Hippocampal formation (tissue), 2 donors: ENCODE measurements at regions not wholly inside any gene's neighbourhood (a gene's known extent, or its start where the extent isn't known, plus 50 kb on each side); places are given as distances from the start of the nearest gene placed in this dataset.
A peak's percentile ranks its signal among the peaks of the same experiment; 100 is the strongest.
"Not testable (repeated sequence)": the region's sequence is repeated elsewhere in the genome, so short reads cannot be mapped to it uniquely, and the experiment has no call there.

ENCODE experiments used
- DNase-seq, 2 donors: peaks; one replicate each; lab custom pipeline; 2025; lab: John Stamatoyannopoulos, UW

GRCh38 chr21:16218682-16219343, 489.0 kb downstream of the USP25 start:
- DNase-seq: no peak

DNA sequence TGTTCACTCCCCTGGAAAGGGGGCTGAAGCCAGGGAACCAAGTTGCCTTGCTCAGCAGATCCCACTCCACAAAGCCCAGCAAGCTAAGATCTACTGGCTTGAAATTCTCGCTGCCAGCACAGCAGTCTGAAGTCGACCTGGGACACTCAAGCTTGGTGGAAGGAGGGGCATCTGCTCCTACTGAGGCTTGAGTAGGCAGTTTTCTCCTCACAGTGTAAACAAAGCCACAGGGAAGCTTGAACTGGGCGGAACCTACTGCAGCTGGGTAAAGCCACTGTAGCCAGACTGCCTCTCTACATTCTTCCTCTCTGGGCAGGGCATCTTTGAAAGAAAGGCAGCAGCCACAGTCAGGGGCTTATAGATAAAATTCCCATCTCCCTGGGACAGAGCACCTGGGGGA, 495.0 kb downstream of the USP25 start:
- not testable (repeated sequence) for DNase-seq

GRCh38 chr21:16239659-16240265, 510.0 kb downstream of the USP25 start:
- no peak for DNase-seq

DNA sequence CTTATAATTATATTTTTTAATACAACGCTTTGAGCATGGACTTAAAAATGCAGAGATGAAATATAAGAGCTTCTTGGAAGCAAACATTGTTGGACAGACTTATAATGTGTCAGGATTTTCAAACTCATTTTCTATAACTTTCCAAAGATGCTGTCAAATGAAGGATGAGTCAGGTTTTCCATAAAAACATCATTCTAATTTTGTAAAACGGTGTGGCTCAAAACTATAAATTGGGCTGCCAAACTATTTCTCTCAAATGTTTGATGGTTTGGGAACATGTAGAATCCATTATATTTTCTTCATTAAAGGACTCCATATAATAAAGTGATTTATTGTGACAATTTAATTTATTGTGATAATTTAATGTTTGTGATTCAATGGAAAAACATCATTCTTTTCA, 511.2 kb downstream of the USP25 start:
- DNase-seq: no peak

- DNase-seq: no peak
These were observed 511.7 kb downstream of the USP25 start for GRCh38 chr21:16241479-16241963.

- no peak for DNase-seq
These were observed 513.6 kb downstream of the USP25 start for GRCh38 chr21:16243396-16243795.

DNA sequence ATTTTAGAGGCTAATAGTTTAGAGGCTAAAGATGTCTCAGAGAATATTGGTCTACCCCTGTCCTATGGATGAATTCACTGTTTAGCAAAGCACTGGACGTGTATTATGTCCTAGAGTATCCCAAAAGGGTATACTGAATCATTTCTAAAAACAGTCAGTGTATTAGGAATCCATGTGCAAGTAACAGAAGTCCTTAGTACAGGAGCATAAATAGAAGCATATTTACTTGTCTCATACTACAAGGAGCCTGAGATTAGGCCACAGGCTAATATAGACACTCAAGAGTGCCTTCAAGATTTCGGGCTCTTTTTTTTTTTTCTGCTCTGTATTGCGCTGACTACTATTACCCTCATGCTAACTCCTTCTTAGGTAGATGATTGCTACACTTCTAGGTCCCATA, 518.9 kb downstream of the USP25 start:
- no peak for DNase-seq

- DNase-seq: no peak
These were observed 520.5 kb downstream of the USP25 start for GRCh38 chr21:16250273-16250672.

DNA sequence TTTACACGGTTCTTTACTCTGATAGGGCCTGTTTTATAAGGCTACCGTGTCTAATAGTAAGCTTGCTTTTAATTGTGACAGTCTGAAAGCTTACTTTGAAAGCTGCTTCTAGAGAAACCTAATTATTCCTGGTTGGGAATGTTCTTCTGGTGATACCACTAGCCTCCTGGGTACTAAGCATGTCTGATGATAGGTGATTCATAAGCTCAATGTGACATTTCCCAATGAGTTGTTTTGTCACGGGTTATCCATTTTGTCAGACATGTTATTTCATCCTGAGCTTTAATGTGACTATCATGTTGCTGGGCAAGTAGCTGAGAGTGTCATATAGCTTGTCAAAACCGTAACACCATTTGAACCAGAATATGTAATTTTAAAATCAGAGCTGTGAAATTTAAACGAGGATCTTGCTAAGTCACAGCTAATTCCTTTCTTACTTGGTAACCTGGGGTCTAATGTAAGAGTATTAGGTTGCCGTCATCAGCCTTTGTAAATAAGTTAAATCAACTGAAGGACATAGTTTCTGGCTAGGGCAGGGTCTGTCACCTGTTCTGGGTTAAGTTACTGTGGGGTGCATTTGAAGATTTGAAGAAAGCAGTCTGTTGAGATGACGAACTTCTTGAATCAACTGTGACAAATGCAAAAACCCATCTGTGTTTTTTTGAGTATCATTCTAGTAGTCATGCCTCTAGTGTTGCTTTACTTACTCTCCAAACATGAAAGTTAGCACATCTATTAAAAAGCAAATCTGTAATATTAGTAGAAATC, 529.2 kb downstream of the USP25 start:
- no peak for DNase-seq

DNA sequence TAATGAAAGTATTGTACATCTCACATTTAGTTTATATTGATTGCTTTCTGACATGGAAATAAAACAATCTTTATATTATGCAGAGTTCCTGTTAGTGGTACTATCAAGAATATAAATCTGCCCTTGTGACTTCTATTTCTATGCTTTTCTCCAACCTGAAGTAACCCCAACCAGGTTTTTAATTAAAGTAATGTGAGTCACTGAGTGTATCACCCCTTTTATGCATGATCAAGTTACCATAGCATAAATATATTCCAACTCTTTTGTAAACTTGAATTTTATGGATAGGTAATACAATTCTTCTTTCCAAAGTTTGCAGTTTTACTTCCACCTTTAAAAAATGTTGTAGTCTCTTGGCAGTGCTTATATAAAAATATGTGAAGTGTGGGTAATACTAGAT, 532.3 kb downstream of the USP25 start:
- DNase-seq: no peak

DNA sequence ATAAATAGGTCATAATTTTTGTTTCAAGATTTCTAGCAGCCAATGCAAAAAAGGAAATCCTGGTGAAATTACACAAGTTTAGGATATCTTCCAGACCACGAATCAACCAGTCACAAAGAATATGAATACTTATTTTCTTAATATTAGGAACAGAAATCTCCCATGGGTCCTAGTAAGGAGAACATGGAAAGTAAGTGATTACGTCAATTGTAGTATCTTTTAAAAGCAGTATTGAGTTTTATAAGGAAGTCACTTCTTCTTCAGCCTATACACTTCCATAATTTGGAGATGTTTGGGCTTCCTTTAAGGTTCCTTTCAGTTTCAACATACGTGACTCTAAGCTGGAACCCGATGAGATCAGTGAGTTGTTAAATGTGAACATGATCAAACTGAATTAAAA, 534.5 kb downstream of the USP25 start:
- DNase-seq: no peak

DNA sequence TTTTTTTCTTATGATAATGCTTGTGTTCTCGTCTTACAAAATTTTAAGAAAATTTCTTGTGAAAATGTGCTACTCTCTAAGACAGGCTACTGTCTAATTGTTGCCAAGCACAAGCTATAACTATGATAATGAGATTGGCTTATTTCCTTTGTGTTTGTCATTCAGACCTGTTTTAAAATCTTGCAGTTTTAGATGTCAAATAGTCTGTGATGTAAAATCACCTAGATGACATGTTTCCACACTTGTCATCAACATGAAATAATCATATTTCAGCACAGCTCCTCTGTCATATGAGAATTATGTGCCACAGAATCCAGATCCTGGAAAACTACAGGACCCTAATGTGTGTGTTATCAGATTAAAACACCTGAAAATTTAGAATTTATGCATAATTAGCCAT, 539.7 kb downstream of the USP25 start:
- DNase-seq: no peak

- DNase-seq: peak; percentile 66 to 71
These were observed 550.2 kb downstream of the USP25 start for GRCh38 chr21:16279731-16280581.

DNA sequence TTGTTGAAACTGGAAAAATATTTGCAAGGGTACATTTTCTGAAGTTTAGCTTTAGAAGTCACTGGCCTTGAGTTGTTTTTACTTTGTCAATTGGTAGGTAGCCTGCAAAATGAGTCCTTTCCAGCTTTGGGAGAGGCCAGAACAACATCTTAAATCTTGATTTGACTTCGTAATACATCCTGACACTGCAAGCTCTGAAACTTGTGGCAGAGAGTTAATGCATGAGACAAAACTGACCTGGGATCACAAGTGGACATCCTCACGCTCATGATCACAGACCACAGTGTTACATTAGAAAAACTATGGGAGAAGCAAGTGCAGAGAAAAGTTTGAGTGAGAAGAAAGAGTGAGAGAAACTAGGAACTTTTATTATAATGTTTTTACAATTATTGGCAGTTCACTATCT, 550.9 kb downstream of the USP25 start:
- no peak for DNase-seq

GRCh38 chr21:16283516-16283915, 553.7 kb downstream of the USP25 start:
- no peak for DNase-seq

GRCh38 chr21:16285605-16286126, 555.9 kb downstream of the USP25 start:
- DNase-seq: peak in 1 of 2 donors; percentile 37

GRCh38 chr21:16287046-16287445, 557.3 kb downstream of the USP25 start:
- DNase-seq: no peak

DNA sequence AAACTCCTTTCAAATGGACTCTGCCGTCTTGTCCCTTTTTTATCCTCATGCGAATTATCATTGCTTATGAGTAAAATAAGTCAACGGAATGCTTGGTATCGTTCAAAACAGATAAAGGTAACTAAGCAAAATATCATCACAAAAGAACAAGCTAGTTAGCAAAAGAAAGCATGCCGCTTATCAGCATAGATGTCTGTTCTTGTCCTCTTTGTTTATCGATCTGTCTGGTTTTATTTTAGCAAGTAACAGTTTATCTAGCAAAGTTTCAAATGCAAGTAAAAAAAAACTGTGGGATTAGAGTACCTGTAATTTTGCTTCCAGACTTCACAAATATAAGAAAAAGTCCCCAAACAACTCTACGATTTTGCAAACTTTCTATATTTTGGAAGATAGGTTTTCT, 561.5 kb downstream of the USP25 start:
- no peak for DNase-seq

- DNase-seq: no peak
These were observed 564.3 kb downstream of the USP25 start for GRCh38 chr21:16294128-16294527.

- peak; percentile 50 to 64 for DNase-seq
These were observed 573.1 kb downstream of the USP25 start for GRCh38 chr21:16302851-16303282.

DNA sequence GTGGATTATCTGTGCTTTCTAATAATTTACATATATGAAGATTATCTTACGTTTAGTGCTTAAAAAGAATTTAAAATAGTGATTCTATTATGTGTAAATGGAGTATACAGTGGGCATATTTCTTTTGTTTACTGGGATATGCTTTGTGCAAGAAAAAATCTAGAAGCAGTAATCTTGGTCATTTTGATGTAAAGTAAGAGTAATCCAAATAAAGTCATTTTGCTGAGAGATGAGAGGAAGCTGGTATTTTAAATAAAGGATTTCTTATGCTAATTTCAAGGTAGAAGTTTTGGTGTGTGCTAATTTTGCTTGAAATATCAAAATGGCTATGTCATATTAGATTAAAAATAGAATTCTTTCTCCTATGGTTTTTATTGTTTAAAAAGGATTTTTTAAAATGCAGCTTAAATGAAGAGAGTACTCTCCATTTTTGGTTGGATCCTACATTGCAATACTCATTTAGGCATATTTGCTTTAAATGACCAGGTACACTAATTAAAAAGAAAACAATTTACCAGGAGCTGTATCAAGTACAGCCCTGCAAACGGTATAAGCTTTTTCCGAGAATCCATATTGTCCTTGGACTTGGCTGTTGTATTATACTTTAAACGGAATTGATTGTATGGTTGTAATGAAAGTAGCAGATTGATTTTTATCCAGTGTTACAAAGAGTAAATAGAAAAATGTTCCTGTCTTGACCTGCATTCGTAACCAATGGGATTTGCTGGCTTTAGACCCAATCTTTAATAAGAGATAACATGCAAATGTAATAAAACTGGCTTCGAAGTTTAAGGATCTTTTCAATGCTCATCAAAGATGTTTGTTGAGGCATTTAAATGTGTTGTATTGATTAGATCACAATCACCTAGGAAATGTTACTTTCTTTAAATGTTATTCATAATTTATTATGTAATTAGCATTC, 574.7 kb downstream of the USP25 start:
- no peak for DNase-seq
